ENCODE measurements at regions not wholly inside any gene's neighbourhood (a gene's known extent, or its start where the extent isn't known, plus 50 kb on each side); places are given as distances from the start of the nearest gene placed in this dataset.

- TF ChIP-seq CTCF (conservative IDR thresholded peaks at IDR 0.05; ENCODE audit: low read length) (no peak), EZH2phosphoT487 (IDR thresholded peaks at IDR 0.05; ENCODE audit: borderline replicate concordance) (no peak)
- H3K9me3 ChIP-seq (ENCODE audit: insufficient read depth, low read depth, low read length): peaks cover 13% of the 10 kb centered on the region; the same call in 1 of the 2 replicates
- no peak overlapping the region for H2AFZ ChIP-seq (ENCODE audit: low read length)
Observed at GRCh38 chr21:30935121-30935888, 53.9 kb upstream of the KRTAP11-1 start.

GRCh38 chr21:30932686-30933085 is 51.3 kb upstream of the KRTAP11-1 start:
- no peaks in the 10 kb centered on the region for H3K9me2 ChIP-seq (replicated peaks; ENCODE audit: low read depth, low read length)
- peaks cover 8% of the 10 kb centered on the region; the same call in 1 of the 2 replicates for H3K9me3 ChIP-seq (ENCODE audit: insufficient read depth, low read depth, low read length)
- no peak overlapping the region for H2AFZ ChIP-seq (ENCODE audit: low read length)
- H3K79me2 ChIP-seq (ENCODE audit: insufficient read depth, low read length): no peaks in the 10 kb centered on the region
- no peaks in the 10 kb centered on the region for H3K27me3 ChIP-seq (ENCODE audit: insufficient read depth, low read length, poor library complexity, severe bottlenecking)
- H3K4me1 ChIP-seq (ENCODE audit: insufficient read depth, low read length, poor library complexity, severe bottlenecking): no peaks in the 10 kb centered on the region
- no peak overlapping the region for H3K4me3 ChIP-seq (ENCODE audit: low read length, poor library complexity, severe bottlenecking)
- H3K4me2 ChIP-seq (ENCODE audit: low read depth, low read length, poor library complexity, severe bottlenecking): no peak overlapping the region
- H3F3A ChIP-seq (ENCODE audit: low read depth): no peaks in the 10 kb centered on the region
- H4K20me1 ChIP-seq (ENCODE audit: insufficient read depth, low read length, poor library complexity, severe bottlenecking): no peaks in the 10 kb centered on the region
- no peak overlapping the region for H3K9ac ChIP-seq (ENCODE audit: low read depth, low read length, poor library complexity, severe bottlenecking)
- no peak for TF ChIP-seq EZH2phosphoT487 (IDR thresholded peaks at IDR 0.05; ENCODE audit: borderline replicate concordance)
- TF ChIP-seq CTCF (conservative IDR thresholded peaks at IDR 0.05; ENCODE audit: low read length): no peak
- H3K36me3 ChIP-seq (ENCODE audit: insufficient read depth, low read length): no peaks in the 10 kb centered on the region

More at GRCh38 chr21:30935121-30935888, 53.9 kb upstream of the KRTAP11-1 start:
- Histone ChIP-seq H3K36me3 (ENCODE audit: insufficient read depth, low read length) (no peaks in the 10 kb centered on the region), H3K9ac (ENCODE audit: low read depth, low read length, poor library complexity, severe bottlenecking) (no peak overlapping the region), H3F3A (ENCODE audit: low read depth) (no peaks in the 10 kb centered on the region), H3K4me3 (ENCODE audit: low read length, poor library complexity, severe bottlenecking) (no peak overlapping the region), H3K79me2 (ENCODE audit: insufficient read depth, low read length) (no peaks in the 10 kb centered on the region), H3K4me2 (ENCODE audit: low read depth, low read length, poor library complexity, severe bottlenecking) (no peak overlapping the region), H3K9me2 (replicated peaks; ENCODE audit: low read depth, low read length) (no peaks in the 10 kb centered on the region), H3K4me1 (ENCODE audit: insufficient read depth, low read length, poor library complexity, severe bottlenecking) (no peaks in the 10 kb centered on the region), H3K27me3 (ENCODE audit: insufficient read depth, low read length, poor library complexity, severe bottlenecking) (no peaks in the 10 kb centered on the region), H4K20me1 (ENCODE audit: insufficient read depth, low read length, poor library complexity, severe bottlenecking) (no peaks in the 10 kb centered on the region)
